Thyroid gland (tissue), 4 donors: ENCODE measurements at regions not wholly inside any gene's neighbourhood (a gene's known extent, or its start where the extent isn't known, plus 50 kb on each side); places are given as distances from the start of the nearest gene placed in this dataset.

Experiments
- DNase-seq, 2 donors: peaks; one replicate each; pipeline ENCODE4 v3.0.0-alpha.2; 2019
- H3K27ac ChIP-seq, 3 donors: fragments of 200-600 bp; sonication (generic); 1 replicate in 2 of 3; 2 replicates in 1 of 3; pipeline ENCODE4 v1.5.1; 2016 to 2019; ENCODE audit warnings: mild to moderate bottlenecking in 1 of 3, moderate library complexity in 1 of 3
- H3K27me3 ChIP-seq: fragments of 200-600 bp; sonication (generic); one replicate; pipeline ENCODE4 v1.5.1; 2019
- H3K36me3 ChIP-seq, 2 donors: fragments of 200-600 bp; sonication (generic); one replicate each; pipeline ENCODE4 v1.5.1; 2016 to 2019
- H3K4me1 ChIP-seq, 2 donors: fragments of 200-600 bp; sonication (generic); one replicate each; pipeline ENCODE4 v1.5.1; 2017 to 2019
- H3K4me3 ChIP-seq, 3 donors: fragments of 200-600 bp; sonication (generic); replicated peaks in 1 of 3; 1 replicate in 2 of 3; 2 replicates in 1 of 3; pipeline ENCODE4 v1.5.1; 2016; ENCODE audit warnings: mild to moderate bottlenecking in 1 of 3
- H3K9me3 ChIP-seq: fragments of 200-600 bp; sonication (generic); one replicate; pipeline ENCODE4 v1.5.1; 2017
- POLR2A ChIP-seq, 2 donors: fragments of 450-650 bp; IDR thresholded peaks; one replicate each; pipeline ENCODE4 v1.6.1; 2017; ENCODE audit warnings: antibody characterized with exemption in 2 of 2, mild to moderate bottlenecking in 2 of 2, moderate library complexity in 1 of 2
- WGBS, 2 donors: methylation state at CpG; one replicate each; pipeline ENCODE4 v1.1.5; 2017; 5-methylcytosine and 5-hydroxymethylcytosine counted together
- intact Hi-C: fragments of 100-400 bp; cut with DNase I; formaldehyde crosslinking; loops from one replicate; pipeline ENCODE4 v1.15.1; 2023
- TF ChIP-seq, protein P1 (sequence below), 6 experiments: fragments of 200-600 bp in 3 of 6; fragments of 450-650 bp in 3 of 6; sonication (generic) in 3 of 6; IDR thresholded peaks; one replicate each; pipeline ENCODE4 v1.5.1; 2016 to 2019; ENCODE audit warnings: antibody characterized with exemption in 6 of 6, mild to moderate bottlenecking in 2 of 6, inconsistent platforms in 1 of 6, moderate library complexity in 1 of 6

DNA sequence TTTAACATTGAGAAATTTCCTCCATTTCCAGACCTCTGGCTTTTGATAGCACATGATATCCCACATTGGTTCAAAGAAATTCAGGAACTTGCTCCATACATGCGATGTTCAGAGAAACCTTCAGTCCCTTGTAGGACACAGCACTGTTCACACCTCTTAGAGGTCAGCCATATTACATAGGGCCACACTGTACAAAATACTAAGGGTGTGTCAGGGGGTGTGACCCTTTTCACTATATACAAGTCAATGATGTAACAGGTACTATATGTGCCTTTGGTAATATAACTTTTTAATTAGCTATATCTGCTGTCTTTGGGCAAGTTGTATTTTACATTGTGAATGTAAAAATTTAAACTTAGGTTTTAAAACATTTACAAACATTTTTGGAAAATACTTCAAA lies 505.5 kb downstream of the ENC1 start:
- Histone ChIP-seq H3K27me3 (no peaks in the 10 kb centered on the region), H3K4me1 (peaks cover 0 to 5% of the 10 kb centered on the region in 2 donors), H3K27ac (no peak overlapping the region), H3K4me3 (no peak overlapping the region), H3K9me3 (no peaks in the 10 kb centered on the region), H3K36me3 (no peaks in the 10 kb centered on the region)
- TF ChIP-seq POLR2A (IDR thresholded peaks at IDR 0.05) = no peak
- TF ChIP-seq, protein P1, sequence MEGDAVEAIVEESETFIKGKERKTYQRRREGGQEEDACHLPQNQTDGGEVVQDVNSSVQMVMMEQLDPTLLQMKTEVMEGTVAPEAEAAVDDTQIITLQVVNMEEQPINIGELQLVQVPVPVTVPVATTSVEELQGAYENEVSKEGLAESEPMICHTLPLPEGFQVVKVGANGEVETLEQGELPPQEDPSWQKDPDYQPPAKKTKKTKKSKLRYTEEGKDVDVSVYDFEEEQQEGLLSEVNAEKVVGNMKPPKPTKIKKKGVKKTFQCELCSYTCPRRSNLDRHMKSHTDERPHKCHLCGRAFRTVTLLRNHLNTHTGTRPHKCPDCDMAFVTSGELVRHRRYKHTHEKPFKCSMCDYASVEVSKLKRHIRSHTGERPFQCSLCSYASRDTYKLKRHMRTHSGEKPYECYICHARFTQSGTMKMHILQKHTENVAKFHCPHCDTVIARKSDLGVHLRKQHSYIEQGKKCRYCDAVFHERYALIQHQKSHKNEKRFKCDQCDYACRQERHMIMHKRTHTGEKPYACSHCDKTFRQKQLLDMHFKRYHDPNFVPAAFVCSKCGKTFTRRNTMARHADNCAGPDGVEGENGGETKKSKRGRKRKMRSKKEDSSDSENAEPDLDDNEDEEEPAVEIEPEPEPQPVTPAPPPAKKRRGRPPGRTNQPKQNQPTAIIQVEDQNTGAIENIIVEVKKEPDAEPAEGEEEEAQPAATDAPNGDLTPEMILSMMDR (IDR thresholded peaks at IDR 0.05) = no peak
- WGBS, 2 donors = 93 to 100% methylated on average over 1 of the region's 1 CpG
- DNase-seq = no peak
- intact Hi-C loops = no loop called here

DNA sequence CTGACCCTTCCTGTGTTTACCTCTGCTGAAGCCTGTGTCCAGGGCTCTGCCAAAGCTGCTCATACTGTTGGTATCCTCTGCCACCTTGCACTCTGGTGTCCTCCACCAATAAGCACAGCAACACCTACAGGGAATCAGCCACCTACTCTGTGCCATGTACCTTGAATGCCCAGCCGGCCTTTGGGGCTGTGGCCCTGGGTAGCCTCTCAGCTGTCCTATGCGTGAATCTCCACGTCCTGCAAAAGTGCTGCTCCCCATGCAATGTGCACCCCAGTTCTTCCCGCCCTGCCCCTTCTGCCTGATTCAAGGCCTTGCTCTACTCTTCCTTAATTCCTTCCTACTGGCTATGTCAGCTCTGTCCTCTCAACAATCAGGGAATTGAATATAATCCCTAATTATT lies 506.5 kb downstream of the ARHGEF28 start:
- TF ChIP-seq, protein P1 (IDR thresholded peaks at IDR 0.05) = no peak
- TF ChIP-seq POLR2A (IDR thresholded peaks at IDR 0.05) = no peak
- H3K4me3 ChIP-seq = no peak overlapping the region
- H3K9me3 ChIP-seq = no peaks in the 10 kb centered on the region
- no peaks in the 10 kb centered on the region for H3K27me3 ChIP-seq
- peaks cover 0 to 11% of the 10 kb centered on the region in 2 donors for H3K4me1 ChIP-seq
- H3K27ac ChIP-seq = no peak overlapping the region
- 99 to 100% methylated on average over 4 of the region's 4 CpGs for WGBS, 2 donors
- intact Hi-C loops = no loop called here
- no peaks in the 10 kb centered on the region for H3K36me3 ChIP-seq
- no peak for DNase-seq

DNA sequence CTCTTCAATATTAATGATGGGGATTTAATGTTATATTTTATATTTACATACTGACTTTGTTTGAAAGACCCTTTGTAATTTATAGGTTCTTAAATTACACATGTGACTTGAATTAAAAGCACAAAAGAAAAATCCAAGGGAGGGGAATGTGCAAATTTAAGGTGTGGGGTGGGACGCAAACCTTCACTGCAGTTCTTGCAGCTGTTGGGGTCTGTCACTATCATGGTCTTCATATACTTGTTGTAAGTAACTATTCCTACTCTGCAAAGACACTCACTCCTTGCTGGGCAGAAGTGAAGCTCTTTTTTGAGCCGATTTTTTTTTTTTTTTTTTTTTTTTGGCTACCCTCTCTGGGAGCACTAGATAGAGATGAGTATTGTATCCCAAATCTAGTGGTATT lies 505.3 kb downstream of the ARHGEF28 start:
- Histone ChIP-seq H3K9me3 (no peaks in the 10 kb centered on the region), H3K27ac (no peak overlapping the region), H3K27me3 (no peaks in the 10 kb centered on the region), H3K4me1 (peaks cover 0 to 12% of the 10 kb centered on the region in 2 donors), H3K4me3 (no peak overlapping the region), H3K36me3 (no peaks in the 10 kb centered on the region)
- WGBS, 2 donors = 90 to 92% methylated on average over 2 of the region's 2 CpGs
- intact Hi-C loops = no loop called here
- no peak for TF ChIP-seq POLR2A (IDR thresholded peaks at IDR 0.05)
- TF ChIP-seq, protein P1 (IDR thresholded peaks at IDR 0.05) = no peak
- no peak for DNase-seq

DNA sequence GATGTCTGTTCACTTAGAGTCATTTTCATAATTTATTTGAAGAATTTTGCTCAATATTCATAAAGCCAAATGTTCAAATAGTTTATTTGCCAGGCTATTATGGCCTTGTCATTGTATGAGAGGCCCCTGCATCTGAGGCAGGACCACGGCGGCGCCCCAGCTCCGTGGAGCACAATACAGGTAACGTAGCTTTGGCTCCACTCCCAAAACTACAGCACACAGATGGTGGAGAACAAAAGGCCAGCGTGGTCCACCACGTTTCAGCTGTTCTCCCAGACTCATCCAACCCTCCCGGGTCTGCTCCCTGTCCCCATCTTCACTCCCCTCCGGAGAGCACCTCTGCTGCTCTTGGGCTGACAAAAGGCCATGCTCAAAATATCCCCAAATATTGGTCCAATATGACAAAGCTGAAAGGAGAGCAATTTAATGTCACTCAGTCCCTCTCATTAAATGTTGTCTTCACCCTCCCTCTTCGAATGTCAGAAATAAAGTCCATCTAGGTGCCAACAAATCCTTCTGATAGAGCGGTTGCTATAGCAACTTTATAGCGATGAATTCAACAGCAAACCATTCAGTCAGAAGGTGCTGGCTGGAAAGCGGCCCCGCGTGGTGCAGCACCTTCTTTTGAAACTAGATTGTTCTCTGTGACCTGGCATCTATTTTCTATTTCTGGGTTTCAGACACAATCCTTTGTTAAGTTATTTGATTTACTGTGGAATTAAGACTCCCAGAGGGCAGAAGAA lies 504.3 kb downstream of the ARHGEF28 start:
- intact Hi-C loops = no loop called here
- TF ChIP-seq POLR2A (IDR thresholded peaks at IDR 0.05) = no peak
- TF ChIP-seq, protein P1 (IDR thresholded peaks at IDR 0.05) = no peak
- WGBS, 2 donors = 88 to 93% methylated on average over 15 of the region's 15 CpGs
- Histone ChIP-seq H3K4me3 (no peak overlapping the region), H3K27me3 (no peaks in the 10 kb centered on the region), H3K4me1 (peaks cover 0 to 12% of the 10 kb centered on the region in 2 donors), H3K27ac (no peak overlapping the region), H3K9me3 (no peaks in the 10 kb centered on the region), H3K36me3 (no peaks in the 10 kb centered on the region)
- no peak for DNase-seq
